ENCODE measurements at regions not wholly inside any gene's neighbourhood (a gene's known extent, or its start where the extent isn't known, plus 50 kb on each side); places are given as distances from the start of the nearest gene placed in this dataset.

- H3K4me1 ChIP-seq: no peaks in the 10 kb centered on the region
- intact Hi-C loops (cut with DNase I): no loop called here
- no peak for TF ChIP-seq CTCF (IDR thresholded peaks at IDR 0.05)
- no peak for TF ChIP-seq POLR2A (IDR thresholded peaks at IDR 0.05)
- no peak for TF ChIP-seq POLR2AphosphoS5 (IDR thresholded peaks at IDR 0.05; ENCODE audit: insufficient read depth in 1 of 2, low read depth in 1 of 2)
- no peak for DNase-seq (ENCODE audit: extremely low spot score in 2 of 2)
- no peak overlapping the region for H3K4me3 ChIP-seq
- no peaks in the 10 kb centered on the region for H3K9me3 ChIP-seq
- no peaks in the 10 kb centered on the region for H3K36me3 ChIP-seq
- H3K27me3 ChIP-seq: no peaks in the 10 kb centered on the region
- no peak overlapping the region for H3K27ac ChIP-seq
Observed at GRCh38 chr5:116658141-116658540, 83.5 kb upstream of the SEMA6A start.

GRCh38 chr5:116655431-116655830, 80.8 kb upstream of the SEMA6A start:
- TF ChIP-seq CTCF (IDR thresholded peaks at IDR 0.05): no peak
- no peak for TF ChIP-seq POLR2AphosphoS5 (IDR thresholded peaks at IDR 0.05; ENCODE audit: insufficient read depth in 1 of 2, low read depth in 1 of 2)
- no peak for DNase-seq (ENCODE audit: extremely low spot score in 2 of 2)
- Histone ChIP-seq H3K4me3 (no peak overlapping the region), H3K27ac (no peak overlapping the region), H3K36me3 (no peaks in the 10 kb centered on the region), H3K9me3 (no peaks in the 10 kb centered on the region), H3K27me3 (no peaks in the 10 kb centered on the region), H3K4me1 (peaks cover 7% of the 10 kb centered on the region)
- intact Hi-C loops (cut with DNase I): no loop called here

- Histone ChIP-seq H3K27me3 (no peaks in the 10 kb centered on the region), H3K27ac (no peak overlapping the region), H3K36me3 (no peaks in the 10 kb centered on the region), H3K9me3 (no peaks in the 10 kb centered on the region), H3K4me1 (peaks cover 7% of the 10 kb centered on the region), H3K4me3 (no peak overlapping the region)
- intact Hi-C loops (cut with DNase I): no loop called here
- TF ChIP-seq POLR2AphosphoS5 (IDR thresholded peaks at IDR 0.05; ENCODE audit: insufficient read depth in 1 of 2, low read depth in 1 of 2): no peak
- DNase-seq (ENCODE audit: extremely low spot score in 2 of 2): no peak
Observed at GRCh38 chr5:116654925-116655324, 80.3 kb upstream of the SEMA6A start.

- intact Hi-C loops (cut with DNase I): no loop called here
- Histone ChIP-seq H3K36me3 (no peaks in the 10 kb centered on the region), H3K27ac (no peak overlapping the region), H3K4me3 (no peak overlapping the region), H3K9me3 (no peaks in the 10 kb centered on the region), H3K27me3 (no peaks in the 10 kb centered on the region), H3K4me1 (peaks cover 7% of the 10 kb centered on the region)
- TF ChIP-seq POLR2AphosphoS5 (IDR thresholded peaks at IDR 0.05; ENCODE audit: insufficient read depth in 1 of 2, low read depth in 1 of 2) (peak in 1 of 2 donors; percentile 37), CTCF (IDR thresholded peaks at IDR 0.05) (no peak), POLR2A (IDR thresholded peaks at IDR 0.05) (no peak)
- DNase-seq (ENCODE audit: extremely low spot score in 2 of 2): no peak
Observed at GRCh38 chr5:116652903-116653302, 78.3 kb upstream of the SEMA6A start.

GRCh38 chr5:116652196-116652729, 77.6 kb upstream of the SEMA6A start:
- Histone ChIP-seq H3K27ac (no peak overlapping the region), H3K36me3 (no peaks in the 10 kb centered on the region), H3K4me1 (peaks cover 7% of the 10 kb centered on the region), H3K27me3 (no peaks in the 10 kb centered on the region), H3K9me3 (no peaks in the 10 kb centered on the region), H3K4me3 (no peak overlapping the region)
- TF ChIP-seq POLR2A (IDR thresholded peaks at IDR 0.05): no peak
- TF ChIP-seq POLR2AphosphoS5 (IDR thresholded peaks at IDR 0.05; ENCODE audit: insufficient read depth in 1 of 2, low read depth in 1 of 2): no peak
- no peak for TF ChIP-seq CTCF (IDR thresholded peaks at IDR 0.05)
- DNase-seq (ENCODE audit: extremely low spot score in 2 of 2): no peak
- intact Hi-C loops (cut with DNase I): no loop called here

Data from vagina (tissue), 2 donors.